Fibroblast of lung (primary cell): ENCODE measurements at regions not wholly inside any gene's neighbourhood (a gene's known extent, or its start where the extent isn't known, plus 50 kb on each side); places are given as distances from the start of the nearest gene placed in this dataset.
"Not testable (repeated sequence)": the region's sequence is repeated elsewhere in the genome, so short reads cannot be mapped to it uniquely, and the experiment has no call there.

Experiments used
- DNase-seq, 2 donors: peaks; one replicate each; pipeline versions ENCODE4 v3.0.0 to v3.0.0-alpha.2; 2010; ENCODE audit warnings: low read depth in 2 of 2
- H2AFZ ChIP-seq: 2 replicates; pipeline ENCODE4 v1.5.1; 2012; ENCODE audit warnings: low read length, control low read depth, inconsistent platforms
- H3K27ac ChIP-seq: 2 replicates; pipeline ENCODE4 v1.5.1; 2011; ENCODE audit warnings: low read length, control low read depth; ENCODE audit not compliant: insufficient read depth
- H3K27me3 ChIP-seq: 2 replicates; pipeline ENCODE4 v1.5.1; 2011; ENCODE audit warnings: mild to moderate bottlenecking, low read length; ENCODE audit not compliant: control insufficient read depth, insufficient read depth
- H3K36me3 ChIP-seq: 2 replicates; pipeline ENCODE4 v1.5.1; 2011; ENCODE audit warnings: low read length; ENCODE audit not compliant: control insufficient read depth, insufficient read depth
- H3K4me1 ChIP-seq: 2 replicates; pipeline ENCODE4 v1.5.1; 2011; ENCODE audit warnings: low read length; ENCODE audit not compliant: control insufficient read depth, insufficient read depth; ENCODE audit errors: extremely low read depth
- H3K4me2 ChIP-seq: 2 replicates; pipeline ENCODE4 v1.5.1; 2011; ENCODE audit warnings: low read length, control low read depth; ENCODE audit not compliant: insufficient read depth; ENCODE audit errors: extremely low read depth
- H3K4me3 ChIP-seq, 4 experiments: fragments of 200-600 bp in 1 of 4; sonication (generic) in 1 of 4; replicated peaks in 1 of 4; 2 replicates each; pipeline ENCODE4 v1.5.1; 2011 to 2016; ENCODE audit warnings: low read length in 4 of 4, low read depth in 3 of 4, mild to moderate bottlenecking in 3 of 4, control low read depth in 2 of 4, inconsistent platforms in 1 of 4, mixed read lengths in 1 of 4; ENCODE audit not compliant: insufficient read depth in 1 of 4; ENCODE audit errors: control extremely low read depth in 1 of 4
- H3K79me2 ChIP-seq: 2 replicates; pipeline ENCODE4 v1.5.1; 2012; ENCODE audit warnings: mild to moderate bottlenecking, low read length, inconsistent platforms; ENCODE audit not compliant: control insufficient read depth, insufficient read depth
- H3K9ac ChIP-seq: 2 replicates; pipeline ENCODE4 v1.5.1; 2011; ENCODE audit warnings: mild to moderate bottlenecking, low read length, control low read depth; ENCODE audit not compliant: insufficient read depth
- H3K9me3 ChIP-seq: 2 replicates; pipeline ENCODE4 v1.5.1; 2012; ENCODE audit warnings: low read depth, low read length; ENCODE audit not compliant: control insufficient read depth, insufficient read depth
- H4K20me1 ChIP-seq: 2 replicates; pipeline ENCODE4 v1.5.1; 2011; ENCODE audit warnings: low read length; ENCODE audit not compliant: control insufficient read depth, insufficient read depth; ENCODE audit errors: extremely low read depth
- CTCF ChIP-seq, 2 donors: IDR thresholded peaks in 1 of 2; conservative IDR thresholded peaks in 1 of 2; 1 replicate in 1 of 2; 2 replicates in 1 of 2; pipeline ENCODE4 v1.5.1; 2011 to 2012; ENCODE audit warnings: low read length in 2 of 2, control low read depth in 1 of 2, inconsistent platforms in 1 of 2, low read depth in 1 of 2, mild to moderate bottlenecking in 1 of 2
- EZH2 ChIP-seq: IDR thresholded peaks from 2 replicates; pipeline ENCODE4 v1.5.1; 2012; ENCODE audit warnings: low read length, control low read depth, mild to moderate bottlenecking; ENCODE audit errors: missing control alignments

- no peaks in the 10 kb centered on the region for H3K36me3 ChIP-seq
- no peaks in the 10 kb centered on the region for H4K20me1 ChIP-seq
- no peaks in the 10 kb centered on the region for H3K79me2 ChIP-seq
- H3K4me1 ChIP-seq = no peaks in the 10 kb centered on the region
- TF ChIP-seq EZH2 (no peak), CTCF (conservative IDR thresholded peaks at IDR 0.05 in 1 of 2, IDR thresholded peaks at IDR 0.05 in 1 of 2; ENCODE audit: low read depth in 1 of 2, low read length in 2 of 2) (no peak)
- no peak overlapping the region for H3K4me3 ChIP-seq
- no peak overlapping the region for H3K4me2 ChIP-seq
- DNase-seq = peak in 1 of 2 donors; percentile 67
- no peak overlapping the region for H2AFZ ChIP-seq
- H3K27ac ChIP-seq = no peak overlapping the region
- no peak overlapping the region for H3K9ac ChIP-seq
- H3K27me3 ChIP-seq = no peaks in the 10 kb centered on the region
- no peaks in the 10 kb centered on the region for H3K9me3 ChIP-seq
Measured at GRCh38 chrX:46202733-46203514, 342.3 kb downstream of the ZNF674 start.

GRCh38 chrX:46200413-46200812, 344.8 kb downstream of the ZNF674 start:
- H3K4me2 ChIP-seq = no peak overlapping the region
- TF ChIP-seq CTCF (conservative IDR thresholded peaks at IDR 0.05 in 1 of 2, IDR thresholded peaks at IDR 0.05 in 1 of 2; ENCODE audit: low read depth in 1 of 2, low read length in 2 of 2) (no peak), EZH2 (no peak)
- no peaks in the 10 kb centered on the region for H3K9me3 ChIP-seq
- DNase-seq = no peak
- no peaks in the 10 kb centered on the region for H3K79me2 ChIP-seq
- no peaks in the 10 kb centered on the region for H4K20me1 ChIP-seq
- H3K36me3 ChIP-seq = no peaks in the 10 kb centered on the region
- H3K4me1 ChIP-seq = no peaks in the 10 kb centered on the region
- H3K27me3 ChIP-seq = no peaks in the 10 kb centered on the region
- H2AFZ ChIP-seq = no peak overlapping the region
- H3K27ac ChIP-seq = no peak overlapping the region
- no peak overlapping the region for H3K4me3 ChIP-seq
- no peak overlapping the region for H3K9ac ChIP-seq

- no peaks in the 10 kb centered on the region for H3K36me3 ChIP-seq
- no peak overlapping the region for H3K4me3 ChIP-seq
- H4K20me1 ChIP-seq = no peaks in the 10 kb centered on the region
- no peaks in the 10 kb centered on the region for H3K9me3 ChIP-seq
- DNase-seq = peak in 1 of 2 donors; percentile 6
- no peak overlapping the region for H3K27ac ChIP-seq
- H3K27me3 ChIP-seq = no peaks in the 10 kb centered on the region
- H3K4me1 ChIP-seq = no peaks in the 10 kb centered on the region
- H3K79me2 ChIP-seq = no peaks in the 10 kb centered on the region
- TF ChIP-seq CTCF (conservative IDR thresholded peaks at IDR 0.05 in 1 of 2, IDR thresholded peaks at IDR 0.05 in 1 of 2; ENCODE audit: low read depth in 1 of 2, low read length in 2 of 2) (no peak), EZH2 (no peak)
- H3K4me2 ChIP-seq = no peak overlapping the region
- no peak overlapping the region for H3K9ac ChIP-seq
- H2AFZ ChIP-seq = no peak overlapping the region
Measured at GRCh38 chrX:46198858-46199257, 346.4 kb downstream of the ZNF674 start.

GRCh38 chrX:46186811-46187106, 358.5 kb downstream of the ZNF674 start:
- not testable (repeated sequence) for H3K4me3 ChIP-seq, H3K9me3 ChIP-seq, H3K36me3 ChIP-seq, H3K27ac ChIP-seq, H4K20me1 ChIP-seq, H3K79me2 ChIP-seq, H3K9ac ChIP-seq, H2AFZ ChIP-seq, H3K27me3 ChIP-seq, H3K4me2 ChIP-seq, H3K4me1 ChIP-seq, DNase-seq
